ENCODE measurements at regions not wholly inside any gene's neighbourhood (a gene's known extent, or its start where the extent isn't known, plus 50 kb on each side); places are given as distances from the start of the nearest gene placed in this dataset.
"Not testable (repeated sequence)": the region's sequence is repeated elsewhere in the genome, so short reads cannot be mapped to it uniquely, and the experiment has no call there.

GRCh38 chr2:64899081-64899865 is 89.9 kb upstream of the SLC1A4 start:
- intact Hi-C loops (cut with DNase I): no loop called here
- no peak for DNase-seq

- intact Hi-C loops (cut with DNase I); DNase-seq: not testable (repeated sequence)
Measured at GRCh38 chr2:64899876-64900275, 89.3 kb upstream of the SLC1A4 start.

GRCh38 chr2:64904413-64905329 is 84.5 kb upstream of the SLC1A4 start:
- intact Hi-C loops (cut with DNase I): no loop called here
- DNase-seq: no peak

- DNase-seq: no peak
- intact Hi-C loops (cut with DNase I): no loop called here
Measured at GRCh38 chr2:64905338-64906024, 83.7 kb upstream of the SLC1A4 start.

GRCh38 chr2:64906853-64907536 is 82.2 kb upstream of the SLC1A4 start:
- intact Hi-C loops (cut with DNase I): no loop called here
- no peak for DNase-seq

GRCh38 chr2:64908406-64908805 is 80.8 kb upstream of the SLC1A4 start:
- DNase-seq: no peak
- intact Hi-C loops (cut with DNase I): no loop called here

GRCh38 chr2:64910523-64910922 is 78.7 kb upstream of the SLC1A4 start:
- no peak for DNase-seq
- intact Hi-C loops (cut with DNase I): no loop called here

- intact Hi-C loops (cut with DNase I): no loop called here
- no peak for DNase-seq
Measured at GRCh38 chr2:64910972-64911433, 78.2 kb upstream of the SLC1A4 start.

- no peak for DNase-seq
- intact Hi-C loops (cut with DNase I): no loop called here
Measured at GRCh38 chr2:64913357-64913869, 75.8 kb upstream of the SLC1A4 start.

- intact Hi-C loops (cut with DNase I): no loop called here
- DNase-seq: no peak
Measured at GRCh38 chr2:64914247-64914646, 75.0 kb upstream of the SLC1A4 start.

- no peak for DNase-seq
- intact Hi-C loops (cut with DNase I): loop anchor here (5.0 kb wide), 2 partner anchors 272 to 657 kb away; no protein-coding TSS in a partner anchor
Measured at GRCh38 chr2:64914735-64915509, 74.3 kb upstream of the SLC1A4 start.

- no peak for DNase-seq
- intact Hi-C loops (cut with DNase I): loop anchor here (5.0 kb wide), 2 partner anchors 272 to 657 kb away; no protein-coding TSS in a partner anchor
Measured at GRCh38 chr2:64915510-64915900, 73.7 kb upstream of the SLC1A4 start.

GRCh38 chr2:64918220-64918886 is 70.8 kb upstream of the SLC1A4 start:
- intact Hi-C loops (cut with DNase I): loop anchor here (5.0 kb wide), 2 partner anchors 269 to 654 kb away; no protein-coding TSS in a partner anchor
- peak in 1 of 10 donors; percentile 36 for DNase-seq

- peak in 1 of 10 donors; percentile 19 for DNase-seq
- intact Hi-C loops (cut with DNase I): loop anchor here (5.0 kb wide), 2 partner anchors 268 to 653 kb away; no protein-coding TSS in a partner anchor
Measured at GRCh38 chr2:64919261-64919660, 69.9 kb upstream of the SLC1A4 start.

GRCh38 chr2:64922482-64923384 is 66.5 kb upstream of the SLC1A4 start:
- DNase-seq: no peak
- intact Hi-C loops (cut with DNase I): loop anchor here (10.0 kb wide), 1 partner anchor 62 kb away; the partner anchor contains the start of gene SLC1A4

GRCh38 chr2:64923385-64923710 is 65.9 kb upstream of the SLC1A4 start:
- DNase-seq: no peak
- intact Hi-C loops (cut with DNase I): loop anchor here (10.0 kb wide), 1 partner anchor 61 kb away; the partner anchor contains the start of gene SLC1A4
